CD8-positive, alpha-beta memory T cell (primary cell): ENCODE measurements at regions not wholly inside any gene's neighbourhood (a gene's known extent, or its start where the extent isn't known, plus 50 kb on each side); places are given as distances from the start of the nearest gene placed in this dataset.
"Not testable (repeated sequence)": the region's sequence is repeated elsewhere in the genome, so short reads cannot be mapped to it uniquely, and the experiment has no call there.

Experiments
- CTCF ChIA-PET: fragments of 350-600 bp; sonication (Branson Sonifier 250); formaldehyde crosslinking; loops from one replicate; lab custom pipeline; 2021; ENCODE audit warnings: antibody characterized with exemption; lab: Charles Lee
- POLR2A ChIA-PET: fragments of 350-600 bp; sonication (Branson Sonifier 250); formaldehyde crosslinking; loops from one replicate; lab custom pipeline; 2021; ENCODE audit warnings: antibody characterized with exemption; lab: Charles Lee
- DNase-seq, 5 donors: peaks; one replicate each; pipeline versions ENCODE4 v3.0.0 to v3.0.0-alpha.2; 2020 to 2022; ENCODE audit warnings: mixed read lengths in 1 of 5
- H3K27ac ChIP-seq: one replicate; pipeline ENCODE4 v1.7.0; 2013; ENCODE audit warnings: low read depth, mild to moderate bottlenecking, low read length, moderate library complexity
- H3K27me3 ChIP-seq: 2 replicates; pipeline ENCODE4 v1.7.0; 2013; ENCODE audit warnings: low read length, mild to moderate bottlenecking; ENCODE audit not compliant: insufficient read depth, poor library complexity, severe bottlenecking
- H3K36me3 ChIP-seq: 2 replicates; pipeline ENCODE4 v1.7.0; 2013; ENCODE audit warnings: mild to moderate bottlenecking, low read length, moderate library complexity; ENCODE audit not compliant: insufficient read depth
- H3K4me1 ChIP-seq: 2 replicates; pipeline ENCODE4 v1.7.0; 2013; ENCODE audit warnings: mild to moderate bottlenecking, low read length, moderate library complexity; ENCODE audit not compliant: insufficient read depth
- H3K4me3 ChIP-seq: 2 replicates; pipeline ENCODE4 v1.7.0; 2013; ENCODE audit warnings: mild to moderate bottlenecking, low read length
- H3K9me3 ChIP-seq: 2 replicates; pipeline ENCODE4 v1.7.0; 2013; ENCODE audit warnings: mild to moderate bottlenecking, low read length
- H3K27ac Mint-ChIP-seq, 8 donors: one replicate each; pipeline ENCODE4 v1.8.0; 2020 to 2021; ENCODE audit warnings: mixed read lengths in 8 of 8, mild to moderate bottlenecking in 6 of 8, inconsistent platforms in 3 of 8, moderate library complexity in 3 of 8
- H3K27me3 Mint-ChIP-seq, 2 donors: one replicate each; pipeline ENCODE4 v1.8.0; 2020 to 2021; ENCODE audit warnings: mixed read lengths in 2 of 2, mild to moderate bottlenecking in 1 of 2, moderate library complexity in 1 of 2
- H3K36me3 Mint-ChIP-seq, 3 donors: one replicate each; pipeline ENCODE4 v1.8.0; 2020 to 2021; ENCODE audit warnings: mixed read lengths in 3 of 3, inconsistent platforms in 1 of 3, mild to moderate bottlenecking in 1 of 3
- H3K4me1 Mint-ChIP-seq, 3 donors: one replicate each; pipeline ENCODE4 v1.8.0; 2020 to 2021; ENCODE audit warnings: mixed read lengths in 3 of 3, inconsistent platforms in 1 of 3, mild to moderate bottlenecking in 1 of 3
- H3K4me3 Mint-ChIP-seq, 7 donors: one replicate each; pipeline ENCODE4 v1.8.0; 2020 to 2021; ENCODE audit warnings: mixed read lengths in 7 of 7, mild to moderate bottlenecking in 6 of 7, moderate library complexity in 4 of 7, inconsistent platforms in 2 of 7
- H3K9me3 Mint-ChIP-seq, 5 donors: one replicate each; pipeline ENCODE4 v1.8.0; 2020 to 2022; ENCODE audit warnings: mixed read lengths in 5 of 5, mild to moderate bottlenecking in 3 of 5, moderate library complexity in 2 of 5, inconsistent platforms in 1 of 5

- H3K36me3 ChIP-seq = no peaks in the 10 kb centered on the region
- POLR2A ChIA-PET = no interaction called here
- no peaks in the 10 kb centered on the region for H3K36me3 Mint-ChIP-seq
- CTCF ChIA-PET = no interaction called here
- no peaks in the 10 kb centered on the region for H3K9me3 ChIP-seq
- H3K4me1 ChIP-seq = no peaks in the 10 kb centered on the region
- H3K9me3 Mint-ChIP-seq = peaks cover 2 to 31% (median 4%) of the 10 kb centered on the region in 5 donors
- no peak for DNase-seq
- H3K4me3 Mint-ChIP-seq = no peak overlapping the region
- H3K4me1 Mint-ChIP-seq = no peaks in the 10 kb centered on the region
- no peaks in the 10 kb centered on the region for H3K27me3 Mint-ChIP-seq
- H3K4me3 ChIP-seq = no peak overlapping the region
- H3K27me3 ChIP-seq = no peaks in the 10 kb centered on the region
- no peak overlapping the region for H3K27ac ChIP-seq
- H3K27ac Mint-ChIP-seq = no peak overlapping the region
These were observed 942.9 kb upstream of the KLHL29 start for GRCh38 chr2:22442051-22442450.

GRCh38 chr2:22444281-22444680 lies 940.7 kb upstream of the KLHL29 start:
- no peaks in the 10 kb centered on the region for H3K27me3 ChIP-seq
- H3K36me3 Mint-ChIP-seq = no peaks in the 10 kb centered on the region
- no peaks in the 10 kb centered on the region for H3K36me3 ChIP-seq
- no peak overlapping the region for H3K4me3 ChIP-seq
- no peaks in the 10 kb centered on the region for H3K9me3 ChIP-seq
- H3K4me1 Mint-ChIP-seq = no peaks in the 10 kb centered on the region
- no peak overlapping the region for H3K27ac Mint-ChIP-seq
- H3K27ac ChIP-seq = no peak overlapping the region
- H3K9me3 Mint-ChIP-seq = peaks cover 4 to 32% (median 4%) of the 10 kb centered on the region in 5 donors
- H3K4me3 Mint-ChIP-seq = no peak overlapping the region
- POLR2A ChIA-PET = no interaction called here
- CTCF ChIA-PET = no interaction called here
- H3K4me1 ChIP-seq = no peaks in the 10 kb centered on the region
- no peaks in the 10 kb centered on the region for H3K27me3 Mint-ChIP-seq
- no peak for DNase-seq

GRCh38 chr2:22449696-22450095 lies 935.3 kb upstream of the KLHL29 start:
- ChIA-PET CTCF (no interaction called here), POLR2A (no interaction called here)
- no peaks in the 10 kb centered on the region for H3K27me3 Mint-ChIP-seq
- H3K27ac ChIP-seq = no peak overlapping the region
- no peaks in the 10 kb centered on the region for H3K36me3 ChIP-seq
- H3K36me3 Mint-ChIP-seq = no peaks in the 10 kb centered on the region
- no peak for DNase-seq
- peaks cover 2 to 26% (median 6%) of the 10 kb centered on the region in 5 donors for H3K9me3 Mint-ChIP-seq
- no peaks in the 10 kb centered on the region for H3K27me3 ChIP-seq
- no peak overlapping the region for H3K27ac Mint-ChIP-seq
- H3K4me3 ChIP-seq = no peak overlapping the region
- no peak overlapping the region for H3K4me3 Mint-ChIP-seq
- H3K9me3 ChIP-seq = no peaks in the 10 kb centered on the region
- H3K4me1 Mint-ChIP-seq = no peaks in the 10 kb centered on the region
- no peaks in the 10 kb centered on the region for H3K4me1 ChIP-seq

- H3K9me3 Mint-ChIP-seq = peaks cover 2 to 20% (median 6%) of the 10 kb centered on the region in 5 donors
- H3K27me3 Mint-ChIP-seq = no peaks in the 10 kb centered on the region
- no peaks in the 10 kb centered on the region for H3K36me3 ChIP-seq
- DNase-seq = no peak
- H3K27me3 ChIP-seq = no peaks in the 10 kb centered on the region
- no peak overlapping the region for H3K4me3 Mint-ChIP-seq
- no peaks in the 10 kb centered on the region for H3K4me1 ChIP-seq
- H3K4me3 ChIP-seq = no peak overlapping the region
- no peak overlapping the region for H3K27ac Mint-ChIP-seq
- ChIA-PET POLR2A (no interaction called here), CTCF (no interaction called here)
- H3K27ac ChIP-seq = no peak overlapping the region
- no peaks in the 10 kb centered on the region for H3K4me1 Mint-ChIP-seq
- H3K36me3 Mint-ChIP-seq = no peaks in the 10 kb centered on the region
- no peaks in the 10 kb centered on the region for H3K9me3 ChIP-seq
These were observed 934.1 kb upstream of the KLHL29 start for GRCh38 chr2:22450831-22451230.

GRCh38 chr2:22454826-22455485 lies 930.0 kb upstream of the KLHL29 start:
- no peak overlapping the region for H3K4me3 Mint-ChIP-seq
- ChIA-PET CTCF (no interaction called here), POLR2A (no interaction called here)
- H3K36me3 Mint-ChIP-seq = no peaks in the 10 kb centered on the region
- H3K27me3 Mint-ChIP-seq = no peaks in the 10 kb centered on the region
- DNase-seq = no peak
- no peak overlapping the region for H3K27ac ChIP-seq
- H3K4me1 Mint-ChIP-seq = no peaks in the 10 kb centered on the region
- H3K4me1 ChIP-seq = no peaks in the 10 kb centered on the region
- H3K27me3 ChIP-seq = no peaks in the 10 kb centered on the region
- peaks cover 0 to 11% (median 4%) of the 10 kb centered on the region in 5 donors for H3K9me3 Mint-ChIP-seq
- no peak overlapping the region for H3K4me3 ChIP-seq
- H3K9me3 ChIP-seq = no peaks in the 10 kb centered on the region
- H3K27ac Mint-ChIP-seq = no peak overlapping the region
- H3K36me3 ChIP-seq = no peaks in the 10 kb centered on the region

GRCh38 chr2:22458440-22458839 lies 926.5 kb upstream of the KLHL29 start:
- POLR2A ChIA-PET = no interaction called here
- H3K4me3 Mint-ChIP-seq = no peak overlapping the region
- Histone ChIP-seq H3K36me3 (no peaks in the 10 kb centered on the region), H3K27ac (no peak overlapping the region), H3K4me1 (no peaks in the 10 kb centered on the region), H3K27me3 (no peaks in the 10 kb centered on the region), H3K9me3 (no peaks in the 10 kb centered on the region), H3K4me3 (no peak overlapping the region)
- no peak overlapping the region for H3K27ac Mint-ChIP-seq
- no peaks in the 10 kb centered on the region for H3K4me1 Mint-ChIP-seq
- H3K9me3 Mint-ChIP-seq = peaks cover 0 to 14% (median 2%) of the 10 kb centered on the region in 5 donors
- no peaks in the 10 kb centered on the region for H3K36me3 Mint-ChIP-seq
- no peaks in the 10 kb centered on the region for H3K27me3 Mint-ChIP-seq
- CTCF ChIA-PET = no interaction called here
- no peak for DNase-seq

GRCh38 chr2:22475103-22475502 lies 909.9 kb upstream of the KLHL29 start:
- H3K4me1 Mint-ChIP-seq, H3K36me3 ChIP-seq, H3K27ac Mint-ChIP-seq, H3K4me3 ChIP-seq, DNase-seq, H3K27me3 ChIP-seq, H3K27me3 Mint-ChIP-seq, H3K4me1 ChIP-seq, H3K27ac ChIP-seq, POLR2A ChIA-PET, CTCF ChIA-PET, H3K4me3 Mint-ChIP-seq, H3K36me3 Mint-ChIP-seq, H3K9me3 ChIP-seq: not testable (repeated sequence)
- peaks cover 6 to 22% (median 15%) of the 10 kb centered on the region in 5 donors for H3K9me3 Mint-ChIP-seq

- Mint-ChIP-seq H3K27me3 (no peaks in the 10 kb centered on the region), H3K4me1 (no peaks in the 10 kb centered on the region), H3K9me3 (peaks cover 10 to 22% (median 16%) of the 10 kb centered on the region in 5 donors), H3K27ac (no peak overlapping the region), H3K4me3 (no peak overlapping the region), H3K36me3 (no peaks in the 10 kb centered on the region)
- Histone ChIP-seq H3K9me3 (no peaks in the 10 kb centered on the region), H3K27ac (no peak overlapping the region), H3K36me3 (no peaks in the 10 kb centered on the region), H3K4me3 (no peak overlapping the region), H3K27me3 (no peaks in the 10 kb centered on the region), H3K4me1 (no peaks in the 10 kb centered on the region)
- ChIA-PET POLR2A (no interaction called here), CTCF (no interaction called here)
- DNase-seq = no peak
These were observed 906.6 kb upstream of the KLHL29 start for GRCh38 chr2:22478329-22478728.
